ENCODE measurements at regions not wholly inside any gene's neighbourhood (a gene's known extent, or its start where the extent isn't known, plus 50 kb on each side); places are given as distances from the start of the nearest gene placed in this dataset.

GRCh38 chr19:31910224-31910623 is 435.2 kb upstream of the ZNF507 start:
- no peak for DNase-seq (ENCODE audit: low read depth in 3 of 3, low spot score in 1 of 3)

DNA sequence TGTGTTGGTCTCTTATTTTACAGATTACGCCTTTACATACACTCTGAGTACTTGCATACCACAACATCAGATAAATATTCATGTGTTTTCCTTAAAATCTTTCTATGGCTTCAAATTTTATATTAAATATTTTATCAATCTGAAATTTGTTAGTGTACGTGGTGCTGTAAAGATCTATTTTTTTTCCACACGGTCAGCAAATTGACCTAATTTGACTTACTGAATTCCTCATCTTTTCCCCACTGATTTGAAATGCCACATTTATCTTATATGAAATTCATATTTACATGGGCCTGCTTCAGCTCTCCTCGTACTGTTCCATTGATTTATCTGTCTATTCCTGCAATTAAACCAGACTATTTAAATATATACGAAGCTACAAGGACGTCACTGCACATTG is 433.8 kb upstream of the ZNF507 start:
- DNase-seq (ENCODE audit: low read depth in 3 of 3, low spot score in 1 of 3), result no peak

- no peak for DNase-seq (ENCODE audit: low read depth in 3 of 3, low spot score in 1 of 3)
These were observed 432.2 kb upstream of the ZNF507 start for GRCh38 chr19:31913103-31913661.

DNA sequence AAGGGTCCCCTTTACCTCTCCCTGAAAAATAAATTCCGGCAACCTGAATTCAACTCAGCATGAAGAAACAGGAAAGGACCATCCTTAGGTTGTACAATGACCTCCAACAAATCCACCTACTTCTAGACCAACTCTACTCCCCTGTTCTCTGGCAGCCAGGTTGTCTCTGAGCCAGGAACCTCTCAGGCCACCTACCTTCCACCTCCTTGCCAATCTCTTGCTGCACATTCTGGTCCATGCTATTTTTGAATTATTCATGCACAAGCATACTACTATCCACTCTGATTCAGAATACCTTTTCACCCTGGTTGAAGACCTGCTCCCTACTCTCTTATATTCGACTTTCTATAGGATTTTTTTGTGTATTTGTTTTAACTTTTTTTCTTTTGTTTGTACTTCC is 415.0 kb upstream of the ZNF507 start:
- DNase-seq (ENCODE audit: low read depth in 3 of 3, low spot score in 1 of 3), result no peak

- no peak for DNase-seq (ENCODE audit: low read depth in 3 of 3, low spot score in 1 of 3)
These were observed 407.4 kb upstream of the ZNF507 start for GRCh38 chr19:31937983-31938382.

DNA sequence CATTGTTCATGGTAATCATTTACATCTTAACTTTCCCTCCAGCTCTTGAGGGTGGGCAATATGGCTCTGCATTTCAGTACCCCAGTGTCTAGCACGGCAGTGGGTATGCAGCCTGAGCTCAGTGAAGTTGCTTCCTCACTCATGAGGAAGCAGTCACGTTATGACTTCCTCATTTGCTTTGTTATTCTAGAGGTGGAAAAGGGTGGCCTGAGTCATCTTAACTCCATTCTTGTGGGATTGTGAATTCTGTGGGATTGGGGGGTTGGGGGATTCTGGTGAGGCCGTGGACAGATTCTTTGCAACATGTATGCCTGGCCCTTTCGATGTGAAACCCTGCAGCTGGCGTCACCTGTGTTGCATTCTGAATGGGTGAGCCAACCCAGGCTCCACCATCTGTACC is 406.7 kb upstream of the ZNF507 start:
- no peak for DNase-seq (ENCODE audit: low read depth in 3 of 3, low spot score in 1 of 3)

DNA sequence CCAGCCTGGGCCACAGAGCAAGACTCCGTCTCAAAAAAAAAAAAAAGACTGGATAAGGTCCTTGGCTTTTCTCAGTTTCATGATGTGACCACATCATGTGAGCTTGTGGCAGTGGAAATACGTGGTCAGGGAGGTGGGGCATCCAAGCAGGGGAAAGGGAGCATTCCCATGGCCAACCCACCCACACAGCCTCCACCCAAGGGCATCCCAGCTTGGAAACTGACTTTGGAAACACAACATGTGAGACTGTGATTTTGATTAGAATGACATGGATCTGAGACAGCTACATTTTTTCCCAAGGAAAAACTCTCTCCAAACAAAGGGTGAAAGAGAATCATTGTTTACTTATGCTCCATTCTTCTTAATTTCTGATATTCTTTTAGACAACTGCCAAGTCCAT is 405.0 kb upstream of the ZNF507 start:
- DNase-seq (ENCODE audit: low read depth in 3 of 3, low spot score in 1 of 3), result no peak

GRCh38 chr19:31943191-31943661 is 402.2 kb upstream of the ZNF507 start:
- no peak for DNase-seq (ENCODE audit: low read depth in 3 of 3, low spot score in 1 of 3)

DNA sequence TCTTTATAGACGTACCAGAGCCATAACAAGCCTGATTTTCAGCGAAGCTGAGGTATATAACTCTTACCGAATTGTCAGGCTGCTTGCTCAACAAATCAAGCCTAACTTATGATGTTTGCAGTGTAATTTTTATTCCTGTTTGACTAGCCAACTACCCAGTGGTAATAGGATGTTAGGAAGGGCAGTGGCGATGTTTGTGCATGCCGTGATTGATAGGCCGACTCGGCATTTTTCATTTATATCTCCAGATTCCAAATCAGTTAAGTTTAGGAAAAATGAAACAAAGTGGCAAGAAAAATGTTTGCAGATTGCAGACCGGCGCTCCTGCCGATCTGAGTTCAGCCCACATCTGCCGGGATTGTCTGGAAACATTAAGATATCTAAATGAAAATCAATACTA is 401.6 kb upstream of the ZNF507 start:
- no peak for DNase-seq (ENCODE audit: low read depth in 3 of 3, low spot score in 1 of 3)

- no peak for DNase-seq (ENCODE audit: low read depth in 3 of 3, low spot score in 1 of 3)
These were observed 401.1 kb upstream of the ZNF507 start for GRCh38 chr19:31944326-31944725.

GRCh38 chr19:31946491-31946890 is 398.9 kb upstream of the ZNF507 start:
- no peak for DNase-seq (ENCODE audit: low read depth in 3 of 3, low spot score in 1 of 3)

- no peak for DNase-seq (ENCODE audit: low read depth in 3 of 3, low spot score in 1 of 3)
These were observed 397.8 kb upstream of the ZNF507 start for GRCh38 chr19:31947436-31948115.

GRCh38 chr19:31952693-31953092 is 392.7 kb upstream of the ZNF507 start:
- no peak for DNase-seq (ENCODE audit: low read depth in 3 of 3, low spot score in 1 of 3)

GRCh38 chr19:31955061-31955460 is 390.3 kb upstream of the ZNF507 start:
- no peak for DNase-seq (ENCODE audit: low read depth in 3 of 3, low spot score in 1 of 3)

DNA sequence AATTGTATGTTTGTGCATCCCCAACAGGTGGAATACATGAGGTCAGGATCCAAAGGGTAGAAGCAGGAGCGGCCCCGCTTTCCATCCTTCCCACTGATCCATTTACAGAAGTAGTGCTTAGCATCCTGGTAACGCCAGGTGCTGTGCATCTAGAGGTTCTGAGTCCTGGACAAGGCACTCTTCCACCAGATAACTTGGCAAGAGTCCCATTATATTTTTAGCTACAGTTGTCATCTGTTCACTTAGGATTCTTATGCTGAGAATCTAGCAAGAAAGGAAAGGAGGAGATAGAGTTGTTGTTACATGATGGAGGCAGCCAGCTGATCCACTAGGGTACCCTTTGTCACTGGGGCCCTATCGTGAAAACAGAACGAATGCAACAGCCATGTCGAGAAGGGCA is 389.5 kb upstream of the ZNF507 start:
- no peak for DNase-seq (ENCODE audit: low read depth in 3 of 3, low spot score in 1 of 3)

- DNase-seq (ENCODE audit: low read depth in 3 of 3, low spot score in 1 of 3), result no peak
These were observed 388.5 kb upstream of the ZNF507 start for GRCh38 chr19:31956771-31957392.

DNA sequence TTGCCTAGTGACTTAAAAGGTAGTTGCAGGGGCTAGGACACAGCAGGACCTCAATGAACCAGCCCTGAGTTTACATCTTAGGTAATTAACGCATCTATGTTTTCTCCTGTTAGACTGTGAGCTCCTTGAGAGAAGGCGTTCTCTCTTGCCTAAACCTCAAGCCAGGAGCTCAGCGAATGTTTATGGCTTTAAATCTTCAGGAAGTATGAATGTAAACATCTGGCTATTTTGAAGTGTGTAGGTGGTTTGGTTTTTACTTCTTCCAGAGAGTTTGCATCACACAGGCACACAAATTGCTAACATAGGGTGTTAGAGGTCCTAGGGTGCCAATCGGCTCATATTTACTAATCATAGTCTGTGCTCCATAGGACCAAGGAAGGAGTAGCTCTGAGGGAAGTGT is 387.7 kb upstream of the ZNF507 start:
- no peak for DNase-seq (ENCODE audit: low read depth in 3 of 3, low spot score in 1 of 3)

DNA sequence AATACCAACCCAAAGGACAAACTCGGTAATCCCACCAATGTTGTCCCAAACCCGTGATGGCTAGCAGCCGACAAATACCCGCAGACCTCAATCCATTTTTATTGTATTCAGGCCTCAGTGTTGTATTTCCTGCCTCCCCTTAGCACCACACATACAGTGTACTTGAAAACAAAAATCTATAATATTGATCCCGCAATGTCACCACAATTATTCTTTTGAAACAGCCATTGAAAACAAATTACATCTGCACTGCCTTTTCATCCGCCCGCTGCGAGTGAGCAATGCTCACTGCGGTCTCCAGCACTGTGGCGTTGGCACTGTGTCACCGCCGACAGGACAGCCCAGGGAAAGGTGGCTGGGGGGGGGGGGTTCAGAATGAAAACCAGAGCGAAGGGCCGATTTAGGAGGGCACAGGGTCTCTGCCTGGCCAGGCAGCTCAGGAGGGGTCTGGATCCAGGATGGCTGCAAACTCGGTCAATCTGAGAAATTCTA is 385.8 kb upstream of the ZNF507 start:
- no peak for DNase-seq (ENCODE audit: low read depth in 3 of 3, low spot score in 1 of 3)

- DNase-seq (ENCODE audit: low read depth in 3 of 3, low spot score in 1 of 3), result no peak
These were observed 384.9 kb upstream of the ZNF507 start for GRCh38 chr19:31960474-31960873.

- no peak for DNase-seq (ENCODE audit: low read depth in 3 of 3, low spot score in 1 of 3)
These were observed 384.2 kb upstream of the ZNF507 start for GRCh38 chr19:31961191-31961590.

- no peak for DNase-seq (ENCODE audit: low read depth in 3 of 3, low spot score in 1 of 3)
These were observed 383.7 kb upstream of the ZNF507 start for GRCh38 chr19:31961667-31962066.

GRCh38 chr19:31962561-31962996 is 382.8 kb upstream of the ZNF507 start:
- no peak for DNase-seq (ENCODE audit: low read depth in 3 of 3, low spot score in 1 of 3)
